Sigmoid colon (tissue), 6 donors: ENCODE measurements at regions not wholly inside any gene's neighbourhood (a gene's known extent, or its start where the extent isn't known, plus 50 kb on each side); places are given as distances from the start of the nearest gene placed in this dataset.
"Not testable (repeated sequence)": the region's sequence is repeated elsewhere in the genome, so short reads cannot be mapped to it uniquely, and the experiment has no call there.

ENCODE experiments used
- DNase-seq: peaks from one replicate; pipeline ENCODE4 v3.0.0-alpha.2; 2019
- H3K27ac ChIP-seq, 4 donors: fragments of 200-600 bp; sonication (generic); one replicate each; pipeline ENCODE4 v1.5.1; 2016 to 2019; ENCODE audit warnings: mild to moderate bottlenecking in 1 of 4
- H3K27me3 ChIP-seq, 3 donors: fragments of 200-600 bp; sonication (generic); one replicate each; pipeline ENCODE4 v1.5.1; 2019; ENCODE audit warnings: mild to moderate bottlenecking in 1 of 3
- H3K36me3 ChIP-seq, 4 donors: fragments of 200-600 bp; sonication (generic); one replicate each; pipeline ENCODE4 v1.5.1; 2016 to 2019
- H3K4me1 ChIP-seq, 4 donors: fragments of 200-600 bp; sonication (generic); one replicate each; pipeline ENCODE4 v1.5.1; 2017 to 2019
- H3K4me3 ChIP-seq, 4 donors: fragments of 200-600 bp; sonication (generic); one replicate each; pipeline ENCODE4 v1.5.1; 2017 to 2019; ENCODE audit warnings: mild to moderate bottlenecking in 2 of 4, moderate library complexity in 1 of 4
- H3K9me3 ChIP-seq, 4 donors: fragments of 200-600 bp in 3 of 4; sonication (generic) in 3 of 4; one replicate each; pipeline versions ENCODE4 v1.5.1 to v1.6.1; 2013 to 2019
- EP300 ChIP-seq, 4 donors: sonication (generic); formaldehyde crosslinking; IDR thresholded peaks; one replicate each; pipeline ENCODE4 v1.6.1; 2017; ENCODE audit warnings: antibody characterized with exemption in 4 of 4
- POLR2A ChIP-seq, 2 donors: fragments of 450-650 bp; IDR thresholded peaks; one replicate each; pipeline ENCODE4 v1.6.1; 2016; ENCODE audit warnings: antibody characterized with exemption in 2 of 2, mild to moderate bottlenecking in 2 of 2, moderate library complexity in 2 of 2
- POLR2AphosphoS5 ChIP-seq, 4 donors: sonication (generic); formaldehyde crosslinking; IDR thresholded peaks; one replicate each; pipeline ENCODE4 v1.6.1; 2017; ENCODE audit warnings: antibody characterized with exemption in 4 of 4
- WGBS, 2 donors: extraction: QIAGEN DNeasy Blood & Tissue Kit; methylation state at CpG; one replicate each; pipeline ENCODE4 v1.1.7; 2013; 5-methylcytosine and 5-hydroxymethylcytosine counted together
- intact Hi-C: fragments of 100-400 bp; cut with DNase I; formaldehyde crosslinking; loops from one replicate; pipeline ENCODE4 v1.15.1; 2023
- TF ChIP-seq, protein P1 (sequence below), 4 experiments: fragments of 450-650 bp in 3 of 4; fragments of 200-600 bp in 1 of 4; IDR thresholded peaks; one replicate each; pipeline ENCODE4 v1.5.1; 2016 to 2019; ENCODE audit warnings: antibody characterized with exemption in 4 of 4, mild to moderate bottlenecking in 3 of 4, moderate library complexity in 2 of 4
- donor health status: healthy with polysubstance abuse.
- donor health status: healthy.

DNA sequence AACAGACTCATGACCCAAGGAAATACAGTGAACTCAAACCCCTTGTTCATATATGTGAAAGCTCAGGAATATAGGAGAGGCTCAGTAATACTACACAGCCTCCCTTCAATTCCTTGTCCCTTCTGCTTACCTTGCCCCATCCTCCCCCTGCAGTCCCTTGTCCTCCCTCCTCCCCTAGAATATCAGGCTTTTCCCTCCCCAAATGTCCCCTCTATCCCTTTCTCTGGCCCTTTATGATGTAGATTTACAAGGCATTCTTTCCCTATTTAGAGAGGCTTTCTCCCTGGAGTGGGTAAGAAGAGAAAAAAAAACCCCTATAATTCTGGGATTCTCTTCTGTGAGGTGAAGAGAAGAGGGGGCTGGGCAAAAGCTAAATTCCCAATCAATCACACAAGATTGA, 64.9 kb upstream of the KBTBD8 start:
- no peaks in the 10 kb centered on the region for H3K9me3 ChIP-seq
- intact Hi-C loops, result no loop called here

DNA sequence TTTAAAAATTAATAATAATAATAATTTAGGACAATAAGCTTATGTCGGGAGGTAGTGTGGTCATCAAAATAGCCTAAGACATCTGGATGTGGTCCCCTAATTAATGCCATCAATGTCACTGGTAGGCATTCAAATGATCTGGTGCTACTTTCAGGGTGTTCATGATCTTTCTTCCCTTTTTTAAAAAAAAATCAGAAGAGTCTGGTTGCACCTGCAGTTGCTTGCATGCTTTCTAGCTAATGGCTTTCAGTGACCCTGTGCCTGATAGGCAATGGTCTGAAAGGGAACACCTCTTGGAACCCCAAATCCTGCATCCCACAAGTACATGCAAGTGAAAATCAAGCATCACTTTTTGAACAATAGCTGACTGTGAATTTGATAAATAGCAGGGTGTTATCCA, 64.1 kb upstream of the KBTBD8 start:
- no peaks in the 10 kb centered on the region for H3K9me3 ChIP-seq

More for the DNA sequence above, 64.9 kb upstream of the KBTBD8 start:
- Histone ChIP-seq H3K27me3 (no peaks in the 10 kb centered on the region), H3K36me3 (no peaks in the 10 kb centered on the region), H3K27ac (no peak overlapping the region), H3K4me1 (no peaks in the 10 kb centered on the region), H3K4me3 (no peak overlapping the region)
- TF ChIP-seq, protein P1, sequence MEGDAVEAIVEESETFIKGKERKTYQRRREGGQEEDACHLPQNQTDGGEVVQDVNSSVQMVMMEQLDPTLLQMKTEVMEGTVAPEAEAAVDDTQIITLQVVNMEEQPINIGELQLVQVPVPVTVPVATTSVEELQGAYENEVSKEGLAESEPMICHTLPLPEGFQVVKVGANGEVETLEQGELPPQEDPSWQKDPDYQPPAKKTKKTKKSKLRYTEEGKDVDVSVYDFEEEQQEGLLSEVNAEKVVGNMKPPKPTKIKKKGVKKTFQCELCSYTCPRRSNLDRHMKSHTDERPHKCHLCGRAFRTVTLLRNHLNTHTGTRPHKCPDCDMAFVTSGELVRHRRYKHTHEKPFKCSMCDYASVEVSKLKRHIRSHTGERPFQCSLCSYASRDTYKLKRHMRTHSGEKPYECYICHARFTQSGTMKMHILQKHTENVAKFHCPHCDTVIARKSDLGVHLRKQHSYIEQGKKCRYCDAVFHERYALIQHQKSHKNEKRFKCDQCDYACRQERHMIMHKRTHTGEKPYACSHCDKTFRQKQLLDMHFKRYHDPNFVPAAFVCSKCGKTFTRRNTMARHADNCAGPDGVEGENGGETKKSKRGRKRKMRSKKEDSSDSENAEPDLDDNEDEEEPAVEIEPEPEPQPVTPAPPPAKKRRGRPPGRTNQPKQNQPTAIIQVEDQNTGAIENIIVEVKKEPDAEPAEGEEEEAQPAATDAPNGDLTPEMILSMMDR (IDR thresholded peaks at IDR 0.05), result no peak
- TF ChIP-seq POLR2AphosphoS5 (IDR thresholded peaks at IDR 0.05), result no peak
- no peak for TF ChIP-seq POLR2A (IDR thresholded peaks at IDR 0.05)
- TF ChIP-seq EP300 (IDR thresholded peaks at IDR 0.05), result no peak
- no peak for DNase-seq

DNA sequence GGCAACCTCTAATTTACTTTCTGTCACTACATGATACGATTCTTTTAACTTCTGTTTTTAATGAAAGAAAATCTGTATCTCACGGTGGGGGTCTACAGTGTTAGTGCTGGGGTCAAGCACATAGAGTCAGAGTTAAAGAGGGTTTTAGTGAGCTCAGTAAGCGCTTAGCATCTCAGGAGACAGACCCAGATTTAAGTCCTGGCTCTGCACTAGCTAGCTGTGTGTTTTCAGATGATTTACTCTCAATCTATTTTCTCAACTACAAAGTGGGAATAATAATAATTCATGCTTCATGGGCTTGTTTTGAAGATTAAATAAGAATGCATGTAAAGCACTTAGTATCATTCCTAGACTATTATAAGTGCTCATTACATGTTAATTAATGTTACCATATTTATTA, 63.4 kb upstream of the KBTBD8 start:
- Histone ChIP-seq H3K9me3 (no peaks in the 10 kb centered on the region), H3K4me3 (no peak overlapping the region), H3K4me1 (no peaks in the 10 kb centered on the region), H3K27ac (no peak overlapping the region), H3K27me3 (no peaks in the 10 kb centered on the region), H3K36me3 (no peaks in the 10 kb centered on the region)
- 79 to 92% methylated on average over 3 of the region's 3 CpGs for WGBS, 2 donors
- TF ChIP-seq POLR2A (IDR thresholded peaks at IDR 0.05) (no peak), EP300 (IDR thresholded peaks at IDR 0.05) (no peak), POLR2AphosphoS5 (IDR thresholded peaks at IDR 0.05) (no peak)
- TF ChIP-seq, protein P1 (IDR thresholded peaks at IDR 0.05), result no peak
- DNase-seq, result no peak
- intact Hi-C loops, result no loop called here

More for the DNA sequence above, 64.1 kb upstream of the KBTBD8 start:
- Histone ChIP-seq H3K36me3 (no peaks in the 10 kb centered on the region), H3K27ac (no peak overlapping the region), H3K4me1 (no peaks in the 10 kb centered on the region), H3K4me3 (no peak overlapping the region), H3K27me3 (no peaks in the 10 kb centered on the region)
- intact Hi-C loops, result no loop called here
- 86 to 96% methylated on average over 1 of the region's 1 CpG for WGBS, 2 donors
- DNase-seq, result no peak
- TF ChIP-seq POLR2AphosphoS5 (IDR thresholded peaks at IDR 0.05) (no peak), EP300 (IDR thresholded peaks at IDR 0.05) (no peak), POLR2A (IDR thresholded peaks at IDR 0.05) (no peak)
- TF ChIP-seq, protein P1 (IDR thresholded peaks at IDR 0.05), result no peak

DNA sequence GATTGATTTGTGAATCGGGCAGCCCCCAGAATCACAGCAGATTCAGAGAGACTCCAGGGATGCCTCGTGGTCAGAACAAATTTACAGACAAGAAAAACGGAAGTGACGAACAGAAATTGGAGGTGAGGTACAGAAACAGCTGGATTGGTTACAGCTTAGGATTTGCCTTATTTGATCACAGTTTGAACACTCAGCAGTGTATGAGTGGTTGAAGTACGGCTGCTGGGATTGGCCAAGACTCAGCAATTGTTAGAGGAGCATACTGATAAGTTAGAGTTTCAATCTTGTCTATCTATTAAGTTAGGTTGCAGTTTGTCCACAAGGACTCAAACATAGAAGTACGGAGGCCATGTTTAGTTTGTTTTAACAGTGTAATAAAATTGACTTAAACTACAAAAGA, 61.1 kb upstream of the KBTBD8 start:
- intact Hi-C loops, H3K36me3 ChIP-seq, H3K4me1 ChIP-seq, DNase-seq, H3K4me3 ChIP-seq, H3K27ac ChIP-seq, H3K9me3 ChIP-seq, H3K27me3 ChIP-seq: not testable (repeated sequence)
- 67 to 77% methylated on average over 6 of the region's 6 CpGs for WGBS, 2 donors

DNA sequence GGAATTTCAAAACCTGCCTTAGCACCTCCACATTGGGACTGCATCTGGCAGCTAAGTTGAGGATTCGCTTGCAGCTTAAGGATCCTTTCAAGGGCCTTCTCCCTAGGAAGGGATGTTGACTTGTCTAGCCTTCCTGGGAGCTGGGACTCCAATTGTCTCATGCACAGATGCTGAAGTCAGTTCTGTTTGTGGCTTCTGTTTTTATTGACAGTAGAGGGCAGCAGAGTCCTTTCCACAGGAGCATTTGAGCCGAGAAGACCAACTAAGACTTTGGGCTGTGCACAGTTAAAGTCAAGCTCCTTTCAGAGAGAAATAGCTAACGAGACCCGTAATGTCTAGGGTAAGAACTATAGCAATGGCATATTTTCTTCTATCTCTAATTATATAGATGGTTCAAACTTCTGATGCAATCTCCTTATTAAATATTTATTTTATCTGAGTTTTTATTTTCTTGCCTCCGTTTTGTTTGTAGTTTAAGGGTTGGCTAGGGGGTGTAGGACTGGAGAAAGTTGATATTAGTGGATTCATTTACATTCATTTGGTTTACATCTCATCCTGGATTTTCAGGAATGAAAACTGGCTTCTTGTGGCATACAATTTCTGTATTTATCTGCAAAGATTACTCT, 59.7 kb upstream of the KBTBD8 start:
- Histone ChIP-seq H3K27me3 (no peaks in the 10 kb centered on the region), H3K9me3 (no peaks in the 10 kb centered on the region), H3K4me3 (no peak overlapping the region), H3K27ac (no peak overlapping the region), H3K36me3 (no peaks in the 10 kb centered on the region), H3K4me1 (no peaks in the 10 kb centered on the region)
- DNase-seq, result no peak
- intact Hi-C loops, result no loop called here
- 14 to 19% methylated on average over 5 of the region's 5 CpGs for WGBS, 2 donors
- TF ChIP-seq POLR2A (IDR thresholded peaks at IDR 0.05), result no peak
- TF ChIP-seq, protein P1 (IDR thresholded peaks at IDR 0.05), result peak; percentile 8 to 75 (median 50)
- TF ChIP-seq EP300 (IDR thresholded peaks at IDR 0.05), result no peak
